HCT116 (cell line): ENCODE measurements at regions not wholly inside any gene's neighbourhood (a gene's known extent, or its start where the extent isn't known, plus 50 kb on each side); places are given as distances from the start of the nearest gene placed in this dataset.

Experiments used
- ATAC-seq: fragments of 200-7000 bp; cut with Tn5 transposase; 2 replicates; pipeline ENCODE4 v1.9.1; 2020; ENCODE audit warnings: mild to moderate bottlenecking, moderate library complexity
- BruUV-seq: library from RNA; stranded (reverse); fragments of 400-500 nt; replicated peaks from 2 replicates; lab custom pipeline; 2021; lab: Mats Ljungman, UMichigan
- CTCF ChIA-PET: fragments of 300-600 bp; sonication (Branson Sonifier 250); formaldehyde crosslinking; loops from one replicate; lab custom pipeline; 2021; ENCODE audit warnings: antibody characterized with exemption; lab: Charles Lee
- POLR2A ChIA-PET: fragments of 300-600, 350-600 bp; sonication (Branson Sonifier 250); formaldehyde crosslinking; loops from one replicate; lab custom pipeline; 2021; ENCODE audit warnings: antibody characterized with exemption; lab: Charles Lee
- RAD21 ChIA-PET, 2 experiments: fragments of 300-600 bp; sonication (Branson Sonifier 250); formaldehyde crosslinking; loops; one replicate each; lab custom pipeline; 2023; ENCODE audit warnings: low total read pairs in 2 of 2; ENCODE audit not compliant: uncharacterized antibody in 2 of 2, unreplicated experiment in 2 of 2, low non-redundant PET in 1 of 2; lab: Charles Lee
- DNase-seq: peaks from one replicate; pipeline ENCODE4 v3.0.0-alpha.2; 2010; ENCODE audit warnings: low read depth, low spot score
- H2AFZ ChIP-seq: fragments of 200-600 bp; shearing (Covaris generic), sonication (generic); 2 replicates; pipeline ENCODE4 v1.6.1; 2017; ENCODE audit warnings: low read depth, mixed run types, mixed read lengths, antibody characterized with exemption, low read length; ENCODE audit not compliant: poor library complexity, severe bottlenecking
- H3K27ac ChIP-seq: 2 replicates; pipeline ENCODE4 v1.5.1; 2012; ENCODE audit warnings: low read depth, low read length
- H3K27me3 ChIP-seq: fragments of 200-600 bp; sonication (generic); 2 replicates; pipeline ENCODE4 v1.6.1; 2016; ENCODE audit warnings: mixed run types, low read length, mixed read lengths; ENCODE audit not compliant: insufficient read depth
- H3K36me3 ChIP-seq, 2 experiments: fragments of 200-500 bp in 1 of 2; fragments of 200-600 bp in 1 of 2; sonication (Bioruptor generic) in 1 of 2; sonication (generic) in 1 of 2; 2 replicates each; pipeline versions ENCODE4 v1.5.1 to v1.6.1; 2014 to 2016; ENCODE audit warnings: low read length in 2 of 2, inconsistent platforms in 1 of 2, mixed read lengths in 1 of 2, mixed run types in 1 of 2; ENCODE audit not compliant: insufficient read depth in 2 of 2, control insufficient read depth in 1 of 2
- H3K4me1 ChIP-seq, 2 experiments: fragments of 200-600 bp in 1 of 2; sonication (generic) in 1 of 2; 2 replicates each; pipeline versions ENCODE4 v1.5.1 to v1.6.1; 2012 to 2017; ENCODE audit warnings: low read length in 2 of 2, inconsistent platforms in 1 of 2, mild to moderate bottlenecking in 1 of 2, mixed read lengths in 1 of 2, mixed run types in 1 of 2, moderate library complexity in 1 of 2; ENCODE audit not compliant: insufficient read depth in 2 of 2, control insufficient read depth in 1 of 2
- H3K4me2 ChIP-seq: fragments of 200-600 bp; sonication (generic); 2 replicates; pipeline ENCODE4 v1.6.1; 2017; ENCODE audit warnings: mixed run types, low read length, mixed read lengths
- H3K4me3 ChIP-seq, 2 experiments: fragments of 200-600 bp in 1 of 2; sonication (generic) in 1 of 2; replicated peaks in 1 of 2; 2 replicates each; pipeline ENCODE4 v1.5.1; 2011 to 2016; ENCODE audit warnings: low read length in 2 of 2, control low read depth in 1 of 2, low read depth in 1 of 2, mild to moderate bottlenecking in 1 of 2, mixed read lengths in 1 of 2, mixed run types in 1 of 2
- H3K79me2 ChIP-seq: fragments of 200-600 bp; sonication (generic); 2 replicates; pipeline ENCODE4 v1.6.1; 2017; ENCODE audit warnings: mild to moderate bottlenecking, mixed run types, low read length, moderate library complexity, mixed read lengths; ENCODE audit not compliant: insufficient read depth
- H3K9ac ChIP-seq: fragments of 200-600 bp; sonication (generic); 2 replicates; pipeline ENCODE4 v1.6.1; 2016; ENCODE audit warnings: low read length, mixed read lengths
- H3K9me2 ChIP-seq: fragments of 200-600 bp; sonication (generic), shearing (Covaris generic); 2 replicates; pipeline ENCODE4 v1.6.1; 2017; ENCODE audit warnings: mixed run types, mild to moderate bottlenecking, moderate library complexity; ENCODE audit not compliant: insufficient read depth
- H3K9me3 ChIP-seq, 2 experiments: fragments of 200-500 bp in 1 of 2; fragments of 200-600 bp in 1 of 2; sonication (Bioruptor generic) in 1 of 2; sonication (generic) in 1 of 2; 2 replicates each; pipeline ENCODE4 v1.6.1; 2014 to 2017; ENCODE audit warnings: low read length in 2 of 2, mixed read lengths in 2 of 2, inconsistent platforms in 1 of 2, low read depth in 1 of 2, mild to moderate bottlenecking in 1 of 2, mixed run types in 1 of 2, moderate library complexity in 1 of 2; ENCODE audit not compliant: control insufficient read depth in 1 of 2, insufficient read depth in 1 of 2
- H4K20me1 ChIP-seq: fragments of 200-600 bp; sonication (generic), shearing (Covaris generic); 2 replicates; pipeline ENCODE4 v1.6.1; 2017; ENCODE audit warnings: mixed run types, mild to moderate bottlenecking, moderate library complexity; ENCODE audit not compliant: insufficient read depth
- ATF3 ChIP-seq: IDR thresholded peaks from 2 replicates; pipeline ENCODE4 v1.6.1; 2012
- CTCF ChIP-seq, 3 experiments: fragments of 200-600 bp in 1 of 3; sonication (generic) in 1 of 3; IDR thresholded peaks in 2 of 3; conservative IDR thresholded peaks in 1 of 3; 2 replicates each; pipeline ENCODE4 v1.5.1; 2012 to 2017; ENCODE audit warnings: low read depth in 2 of 3, low read length in 2 of 3, antibody characterized with exemption in 1 of 3, borderline replicate concordance in 1 of 3, control low read depth in 1 of 3, mild to moderate bottlenecking in 1 of 3, mixed read lengths in 1 of 3, mixed run types in 1 of 3, moderate library complexity in 1 of 3; ENCODE audit not compliant: insufficient read depth in 1 of 3
- EGR1 ChIP-seq: IDR thresholded peaks from 2 replicates; pipeline ENCODE4 v1.6.1; 2012; ENCODE audit warnings: low read depth
- ELF1 ChIP-seq: IDR thresholded peaks from 2 replicates; pipeline ENCODE4 v1.6.1; 2012; ENCODE audit warnings: low read depth, borderline replicate concordance
- EZH2 ChIP-seq: fragments of 200-600 bp; sonication (generic); IDR thresholded peaks from 2 replicates; pipeline ENCODE4 v1.6.1; 2017; ENCODE audit warnings: antibody characterized with exemption, mixed run types
- EZH2phosphoT487 ChIP-seq: fragments of 200-600 bp; IDR thresholded peaks from 2 replicates; pipeline ENCODE4 v1.6.1; 2018; ENCODE audit warnings: antibody characterized with exemption, borderline replicate concordance
- FOSL1 ChIP-seq: IDR thresholded peaks from 2 replicates; pipeline ENCODE4 v1.6.1; 2012; ENCODE audit warnings: low read depth
- JUND ChIP-seq: IDR thresholded peaks from 2 replicates; pipeline ENCODE4 v1.6.1; 2012
- POLR2A ChIP-seq: IDR thresholded peaks from 2 replicates; pipeline ENCODE4 v1.7.0; 2011; ENCODE audit warnings: borderline replicate concordance; ENCODE audit not compliant: insufficient read depth, insufficient read length; ENCODE audit errors: extremely low read depth
- POLR2AphosphoS5 ChIP-seq: IDR thresholded peaks from 2 replicates; pipeline ENCODE4 v1.6.1; 2011; ENCODE audit warnings: mild to moderate bottlenecking, low read depth, low read length, moderate library complexity
- RAD21 ChIP-seq: IDR thresholded peaks from 2 replicates; pipeline ENCODE4 v1.6.1; 2012; ENCODE audit warnings: low read depth, mild to moderate bottlenecking
- SIN3A ChIP-seq: IDR thresholded peaks from 2 replicates; pipeline ENCODE4 v1.6.1; 2012; ENCODE audit warnings: low read depth
- SP1 ChIP-seq: IDR thresholded peaks from 2 replicates; pipeline ENCODE4 v1.6.1; 2012; ENCODE audit warnings: low read depth
- SRF ChIP-seq: IDR thresholded peaks from 2 replicates; pipeline ENCODE4 v1.6.1; 2012; ENCODE audit warnings: low read depth
- TCF7L2 ChIP-seq: IDR thresholded peaks from 2 replicates; pipeline ENCODE4 v1.7.0; 2011; ENCODE audit warnings: borderline replicate concordance, inconsistent platforms; ENCODE audit not compliant: insufficient read depth, insufficient read length; ENCODE audit errors: extremely low read depth
- YY1 ChIP-seq: IDR thresholded peaks from 2 replicates; pipeline ENCODE4 v1.6.1; 2011; ENCODE audit warnings: low read length, low read depth, moderate library complexity, mild to moderate bottlenecking; ENCODE audit not compliant: insufficient replicate concordance; ENCODE audit errors: extremely low read depth
- ZFX ChIP-seq: fragments of 450-650 bp; IDR thresholded peaks from 2 replicates; pipeline ENCODE4 v1.6.1; 2017
- ZNF274 ChIP-seq: fragments of 200-500 bp; sonication (Bioruptor generic); IDR thresholded peaks from 2 replicates; pipeline ENCODE4 v1.6.1; 2014; ENCODE audit warnings: mild to moderate bottlenecking, low read depth, low read length, inconsistent platforms
- intact Hi-C: fragments of 100-400 bp; cut with micrococcal nuclease; formaldehyde crosslinking; loops from 2 replicates; pipeline ENCODE4 v1.10.0; 2022
- TF ChIP-seq, protein P1 (sequence below): IDR thresholded peaks from 2 replicates; pipeline ENCODE4 v1.6.1; 2012
- TF ChIP-seq, protein P2 (sequence below): IDR thresholded peaks from 2 replicates; pipeline ENCODE4 v1.6.1; 2012; ENCODE audit warnings: low read depth

- no peak for ATAC-seq
- intact Hi-C loops = no loop called here
- TF ChIP-seq RAD21 = no peak
- TF ChIP-seq POLR2A = no peak
- TF ChIP-seq SRF = no peak
- no peak for TF ChIP-seq POLR2AphosphoS5
- TF ChIP-seq, protein P1, sequence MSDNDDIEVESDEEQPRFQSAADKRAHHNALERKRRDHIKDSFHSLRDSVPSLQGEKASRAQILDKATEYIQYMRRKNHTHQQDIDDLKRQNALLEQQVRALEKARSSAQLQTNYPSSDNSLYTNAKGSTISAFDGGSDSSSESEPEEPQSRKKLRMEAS = no peak
- no peak for TF ChIP-seq CTCF (IDR thresholded peaks at IDR 0.05 in 2 of 3, conservative IDR thresholded peaks at IDR 0.05 in 1 of 3; ENCODE audit: borderline replicate concordance in 1 of 3, insufficient read depth in 1 of 3, low read depth in 2 of 3, low read length in 2 of 3)
- no peak for TF ChIP-seq SIN3A
- no peak for TF ChIP-seq EZH2
- TF ChIP-seq TCF7L2 = no peak
- TF ChIP-seq, protein P2, sequence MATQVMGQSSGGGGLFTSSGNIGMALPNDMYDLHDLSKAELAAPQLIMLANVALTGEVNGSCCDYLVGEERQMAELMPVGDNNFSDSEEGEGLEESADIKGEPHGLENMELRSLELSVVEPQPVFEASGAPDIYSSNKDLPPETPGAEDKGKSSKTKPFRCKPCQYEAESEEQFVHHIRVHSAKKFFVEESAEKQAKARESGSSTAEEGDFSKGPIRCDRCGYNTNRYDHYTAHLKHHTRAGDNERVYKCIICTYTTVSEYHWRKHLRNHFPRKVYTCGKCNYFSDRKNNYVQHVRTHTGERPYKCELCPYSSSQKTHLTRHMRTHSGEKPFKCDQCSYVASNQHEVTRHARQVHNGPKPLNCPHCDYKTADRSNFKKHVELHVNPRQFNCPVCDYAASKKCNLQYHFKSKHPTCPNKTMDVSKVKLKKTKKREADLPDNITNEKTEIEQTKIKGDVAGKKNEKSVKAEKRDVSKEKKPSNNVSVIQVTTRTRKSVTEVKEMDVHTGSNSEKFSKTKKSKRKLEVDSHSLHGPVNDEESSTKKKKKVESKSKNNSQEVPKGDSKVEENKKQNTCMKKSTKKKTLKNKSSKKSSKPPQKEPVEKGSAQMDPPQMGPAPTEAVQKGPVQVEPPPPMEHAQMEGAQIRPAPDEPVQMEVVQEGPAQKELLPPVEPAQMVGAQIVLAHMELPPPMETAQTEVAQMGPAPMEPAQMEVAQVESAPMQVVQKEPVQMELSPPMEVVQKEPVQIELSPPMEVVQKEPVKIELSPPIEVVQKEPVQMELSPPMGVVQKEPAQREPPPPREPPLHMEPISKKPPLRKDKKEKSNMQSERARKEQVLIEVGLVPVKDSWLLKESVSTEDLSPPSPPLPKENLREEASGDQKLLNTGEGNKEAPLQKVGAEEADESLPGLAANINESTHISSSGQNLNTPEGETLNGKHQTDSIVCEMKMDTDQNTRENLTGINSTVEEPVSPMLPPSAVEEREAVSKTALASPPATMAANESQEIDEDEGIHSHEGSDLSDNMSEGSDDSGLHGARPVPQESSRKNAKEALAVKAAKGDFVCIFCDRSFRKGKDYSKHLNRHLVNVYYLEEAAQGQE = no peak
- TF ChIP-seq EGR1 = no peak
- TF ChIP-seq ATF3 = no peak
- TF ChIP-seq ELF1 = no peak
- no peak for TF ChIP-seq YY1
- TF ChIP-seq EZH2phosphoT487 = no peak
- no peak for TF ChIP-seq SP1
- TF ChIP-seq FOSL1 = no peak
- TF ChIP-seq JUND = no peak
- TF ChIP-seq ZFX = no peak
- TF ChIP-seq ZNF274 = no peak
- TF ChIP-seq, all 23 proteins: peak for 0
- no peak overlapping the region for H3K4me2 ChIP-seq
- no peak overlapping the region for H3K9ac ChIP-seq
- no peaks in the 10 kb centered on the region for H3K27me3 ChIP-seq
- ChIA-PET CTCF (no interaction called here), RAD21 (no interaction called here), POLR2A (no interaction called here)
- H3K36me3 ChIP-seq = no peaks in the 10 kb centered on the region
- no TSS peak for BruUV-seq
- no peaks in the 10 kb centered on the region for H3K79me2 ChIP-seq
- H3K4me1 ChIP-seq = no peaks in the 10 kb centered on the region
- no peaks in the 10 kb centered on the region for H4K20me1 ChIP-seq
- no peaks in the 10 kb centered on the region for H3K9me2 ChIP-seq
- H3K9me3 ChIP-seq = peaks cover 0 to 10% of the 10 kb centered on the region in 2 experiments; a peak in 2 of 4 replicates
- H2AFZ ChIP-seq = no peak overlapping the region
- no peak overlapping the region for H3K27ac ChIP-seq
- H3K4me3 ChIP-seq = no peak overlapping the region
- DNase-seq = no peak
Observed at GRCh38 chr9:11318946-11319345, 706.1 kb upstream of the PTPRD start.
